HFF-Myc (cell line): ENCODE measurements at regions not wholly inside any gene's neighbourhood (a gene's known extent, or its start where the extent isn't known, plus 50 kb on each side); places are given as distances from the start of the nearest gene placed in this dataset.

ENCODE experiments used
- DNase-seq: peaks from one replicate; pipeline ENCODE4 v3.0.0-alpha.2; 2011; ENCODE audit warnings: low read depth; ENCODE audit errors: extremely low read depth
- H3K4me3 ChIP-seq: replicated peaks from 2 replicates; pipeline ENCODE4 v1.5.1; 2011; ENCODE audit warnings: low read depth, mild to moderate bottlenecking, control low read depth, low read length
- TF ChIP-seq, protein P1 (sequence below): IDR thresholded peaks from 2 replicates; pipeline ENCODE4 v1.5.1; 2012; ENCODE audit warnings: mild to moderate bottlenecking, low read depth, low read length, control low read depth; ENCODE audit errors: missing control alignments

GRCh38 chr16:60246086-60246485 lies 1512.0 kb upstream of the GOT2 start:
- DNase-seq = no peak
- TF ChIP-seq, protein P1, sequence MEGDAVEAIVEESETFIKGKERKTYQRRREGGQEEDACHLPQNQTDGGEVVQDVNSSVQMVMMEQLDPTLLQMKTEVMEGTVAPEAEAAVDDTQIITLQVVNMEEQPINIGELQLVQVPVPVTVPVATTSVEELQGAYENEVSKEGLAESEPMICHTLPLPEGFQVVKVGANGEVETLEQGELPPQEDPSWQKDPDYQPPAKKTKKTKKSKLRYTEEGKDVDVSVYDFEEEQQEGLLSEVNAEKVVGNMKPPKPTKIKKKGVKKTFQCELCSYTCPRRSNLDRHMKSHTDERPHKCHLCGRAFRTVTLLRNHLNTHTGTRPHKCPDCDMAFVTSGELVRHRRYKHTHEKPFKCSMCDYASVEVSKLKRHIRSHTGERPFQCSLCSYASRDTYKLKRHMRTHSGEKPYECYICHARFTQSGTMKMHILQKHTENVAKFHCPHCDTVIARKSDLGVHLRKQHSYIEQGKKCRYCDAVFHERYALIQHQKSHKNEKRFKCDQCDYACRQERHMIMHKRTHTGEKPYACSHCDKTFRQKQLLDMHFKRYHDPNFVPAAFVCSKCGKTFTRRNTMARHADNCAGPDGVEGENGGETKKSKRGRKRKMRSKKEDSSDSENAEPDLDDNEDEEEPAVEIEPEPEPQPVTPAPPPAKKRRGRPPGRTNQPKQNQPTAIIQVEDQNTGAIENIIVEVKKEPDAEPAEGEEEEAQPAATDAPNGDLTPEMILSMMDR = no peak
- H3K4me3 ChIP-seq = no peak overlapping the region

GRCh38 chr16:60241671-60242070 lies 1507.6 kb upstream of the GOT2 start:
- TF ChIP-seq, protein P1 = no peak
- DNase-seq = no peak
- no peak overlapping the region for H3K4me3 ChIP-seq

DNA sequence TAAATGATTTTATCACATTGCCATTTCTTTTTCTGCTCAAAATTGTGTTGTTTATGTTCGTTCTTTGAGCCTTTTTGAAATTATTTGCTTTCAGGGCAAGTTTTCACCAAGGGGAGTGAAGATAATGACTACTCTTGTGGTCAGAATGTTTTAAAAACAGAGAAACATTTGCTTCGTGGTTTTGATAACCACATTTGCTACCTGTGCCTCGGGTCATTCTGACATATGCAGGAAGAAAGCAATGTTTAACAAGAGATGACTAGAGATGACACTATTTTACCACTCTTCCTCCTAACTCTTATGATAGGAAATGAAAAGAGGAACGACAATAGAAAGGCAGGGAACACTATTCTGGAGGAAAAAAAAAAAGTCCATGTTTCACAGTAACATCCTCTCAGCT lies 1496.5 kb upstream of the GOT2 start:
- TF ChIP-seq, protein P1 = no peak
- DNase-seq = no peak
- no peak overlapping the region for H3K4me3 ChIP-seq

DNA sequence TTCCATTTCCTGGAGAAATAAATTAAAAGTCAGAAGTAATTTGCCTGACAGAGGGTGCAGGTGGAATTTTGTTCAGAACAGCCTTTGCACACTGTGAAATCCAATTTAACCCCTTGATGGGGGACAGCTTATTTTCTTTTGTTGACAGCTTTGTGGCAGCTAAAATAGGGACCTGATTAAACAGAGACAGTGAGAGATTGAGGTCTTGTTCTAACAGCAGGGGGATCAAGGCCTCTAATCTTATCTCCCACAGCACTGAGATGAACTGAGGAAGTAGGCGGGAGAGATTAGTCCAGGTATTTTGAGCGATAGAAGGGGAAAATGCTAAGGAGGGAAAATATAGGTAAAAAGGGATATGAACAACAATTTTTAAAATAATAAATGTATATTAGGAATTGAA lies 1491.4 kb upstream of the GOT2 start:
- TF ChIP-seq, protein P1 = no peak
- no peak overlapping the region for H3K4me3 ChIP-seq
- no peak for DNase-seq

- TF ChIP-seq, protein P1 = no peak
- DNase-seq = no peak
- H3K4me3 ChIP-seq = no peak overlapping the region
Observed at GRCh38 chr16:60217787-60218186, 1483.7 kb upstream of the GOT2 start.

GRCh38 chr16:60214311-60214710 lies 1480.2 kb upstream of the GOT2 start:
- DNase-seq = no peak
- no peak overlapping the region for H3K4me3 ChIP-seq
- TF ChIP-seq, protein P1 = no peak

DNA sequence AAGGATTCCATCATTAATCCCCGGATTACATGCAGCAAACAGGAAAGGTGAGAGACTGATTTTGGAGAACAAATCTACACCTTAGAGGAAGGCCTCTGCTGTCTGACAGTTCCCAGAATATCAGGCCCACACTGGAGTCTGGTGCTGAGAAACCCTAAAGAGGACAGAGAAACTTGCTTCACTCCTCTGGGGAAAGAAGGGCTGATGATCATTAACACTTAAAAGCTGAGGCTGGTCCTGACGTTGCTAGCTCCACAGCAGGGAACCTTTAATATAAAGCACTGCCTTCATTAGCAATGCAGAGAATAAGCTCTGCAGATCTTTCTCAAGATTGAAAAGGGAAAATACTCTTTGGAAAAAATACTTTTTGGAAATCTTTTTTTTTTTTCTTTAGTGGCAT lies 1472.4 kb upstream of the GOT2 start:
- TF ChIP-seq, protein P1 = no peak
- H3K4me3 ChIP-seq = no peak overlapping the region
- DNase-seq = no peak
